ENCODE measurements at regions not wholly inside any gene's neighbourhood (a gene's known extent, or its start where the extent isn't known, plus 50 kb on each side); places are given as distances from the start of the nearest gene placed in this dataset.

DNA sequence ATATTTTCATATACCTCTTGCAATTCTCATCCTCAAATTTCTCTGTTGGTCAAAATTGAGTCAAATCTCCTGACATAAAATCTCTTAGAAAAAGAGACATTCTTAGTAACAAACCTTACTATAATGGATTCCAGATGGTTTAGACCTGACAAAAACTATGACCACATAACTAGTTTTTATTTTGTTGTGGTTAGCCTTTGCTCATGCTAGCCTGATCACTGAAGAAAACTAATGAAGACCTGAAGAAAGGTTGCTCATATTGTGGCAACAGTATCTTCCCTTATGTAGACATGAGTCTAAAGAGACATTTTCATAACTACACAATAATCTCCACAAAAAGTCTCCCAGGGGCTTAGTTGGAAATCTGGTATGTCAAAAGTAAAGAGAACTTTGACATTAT lies 274.1 kb upstream of the TMEM161B start:
- no peak overlapping the region for H2BK15ac ChIP-seq (ENCODE audit: low read depth, low read length)
- H2AFZ ChIP-seq (ENCODE audit: low read length), result no peak overlapping the region
- no peaks in the 10 kb centered on the region for H3K9me3 Mint-ChIP-seq
- no peaks in the 10 kb centered on the region for H3K27me3 ChIP-seq (ENCODE audit: insufficient read depth, low read length)
- no peak overlapping the region for H3K9ac ChIP-seq (ENCODE audit: extremely low read depth, insufficient read length, low read length)
- H3K4ac ChIP-seq (ENCODE audit: low read depth, low read length), result no peak overlapping the region
- H3K27ac ChIP-seq (ENCODE audit: insufficient read length, low read depth, low read length), result no peak overlapping the region
- H3K79me1 ChIP-seq (ENCODE audit: insufficient read depth, low read depth, low read length, poor library complexity, severe bottlenecking), result no peaks in the 10 kb centered on the region
- no peak overlapping the region for H2BK5ac ChIP-seq (ENCODE audit: insufficient read length, low read length)
- H4K8ac ChIP-seq (replicated peaks; ENCODE audit: insufficient read length, low read depth, low read length), result no peak overlapping the region
- H3K79me2 ChIP-seq (ENCODE audit: insufficient read depth, low read length), result no peaks in the 10 kb centered on the region
- no peak overlapping the region for H3K27ac Mint-ChIP-seq
- H2AK5ac ChIP-seq (ENCODE audit: insufficient read length, low read length), result no peak overlapping the region
- no peak overlapping the region for H2BK12ac ChIP-seq (ENCODE audit: insufficient read length, low read depth, low read length)
- H3K56ac ChIP-seq (ENCODE audit: insufficient read length, low read depth, low read length), result no peak overlapping the region
- TF ChIP-seq CTCF (conservative IDR thresholded peaks at IDR 0.05), result no peak
- H3K23ac ChIP-seq (ENCODE audit: insufficient read length, low read depth, low read length), result no peak overlapping the region
- no peaks in the 10 kb centered on the region for H3K36me3 Mint-ChIP-seq (ENCODE audit: insufficient read depth in 1 of 3, low read depth in 3 of 3)
- DNase-seq, result no peak
- H2BK20ac ChIP-seq (ENCODE audit: low read depth, low read length, poor library complexity, severe bottlenecking), result no peak overlapping the region
- H3K27me3 Mint-ChIP-seq (ENCODE audit: low read depth), result no peaks in the 10 kb centered on the region
- no peaks in the 10 kb centered on the region for H4K20me1 ChIP-seq (ENCODE audit: control insufficient read depth, insufficient read depth, insufficient read length)
- no peak overlapping the region for H3K14ac ChIP-seq (ENCODE audit: insufficient read depth, low read length)
- H3K9me3 ChIP-seq (ENCODE audit: control insufficient read depth, low read depth, low read length), result no peaks in the 10 kb centered on the region
- no peak overlapping the region for H3K4me3 Mint-ChIP-seq
- H3K18ac ChIP-seq (ENCODE audit: insufficient read length, low read depth, low read length), result no peak overlapping the region
- no peak overlapping the region for H3K4me2 ChIP-seq (ENCODE audit: insufficient read depth, insufficient read length, low read length)
- no peak overlapping the region for H2BK120ac ChIP-seq (ENCODE audit: low read depth, low read length, poor library complexity, severe bottlenecking)
- peaks cover 19 to 24% of the 10 kb centered on the region in 2 experiments for H3K4me1 Mint-ChIP-seq
- H3T11ph ChIP-seq (ENCODE audit: low read length), result no peak overlapping the region
- no peak overlapping the region for H4K91ac ChIP-seq (ENCODE audit: insufficient read length, low read depth, low read length)
- no peaks in the 10 kb centered on the region for H3K23me2 ChIP-seq (ENCODE audit: insufficient read length, low read depth, low read length, poor library complexity, severe bottlenecking)
- no peak overlapping the region for H4K5ac ChIP-seq (ENCODE audit: insufficient read length, low read depth, low read length)
- H3K4me1 ChIP-seq (ENCODE audit: insufficient read depth, low read length), result no peaks in the 10 kb centered on the region; the same call in 1 of the 2 replicates
